Stimulated activated CD8-positive, alpha-beta memory T cell treated with anti-CD3 and anti-CD28 coated beads, Interleukin-4, amount 100 ng/mL, for 48 hours (primary cell): ENCODE measurements at regions not wholly inside any gene's neighbourhood (a gene's known extent, or its start where the extent isn't known, plus 50 kb on each side); places are given as distances from the start of the nearest gene placed in this dataset.

Source experiments
- DNase-seq: peaks from one replicate; pipeline ENCODE4 v3.0.0-alpha.2; 2020

- no peak for DNase-seq
These were observed 57.1 kb upstream of the SAMSN1 start for GRCh38 chr21:14603202-14603601.

DNA sequence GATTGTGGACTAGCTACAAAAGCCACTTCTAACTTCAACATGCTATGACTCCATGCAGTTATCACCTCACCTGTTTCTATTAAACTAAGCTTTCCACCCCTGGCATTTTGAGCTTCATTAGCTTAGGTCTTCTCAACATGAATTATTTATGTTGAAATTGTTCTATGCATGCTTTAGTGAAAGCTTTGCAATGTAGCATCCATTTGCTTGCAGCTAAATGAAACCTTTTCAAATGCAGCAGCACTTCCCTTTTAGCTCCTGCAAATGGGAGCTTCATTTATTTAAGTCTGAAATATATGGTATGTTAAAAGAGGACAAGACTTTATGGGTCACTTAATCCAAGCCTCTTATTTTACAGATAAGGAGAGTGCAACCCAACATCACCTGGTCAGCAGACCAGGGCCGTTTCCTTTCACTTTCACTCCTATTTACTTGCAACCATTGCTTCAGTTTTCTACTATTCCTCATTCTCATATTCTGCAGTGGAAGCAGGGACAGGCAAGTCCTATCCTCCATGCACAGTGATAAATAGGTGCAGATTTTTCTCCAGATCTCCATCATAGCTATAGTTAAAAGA, 56.4 kb upstream of the SAMSN1 start:
- DNase-seq, result no peak

DNA sequence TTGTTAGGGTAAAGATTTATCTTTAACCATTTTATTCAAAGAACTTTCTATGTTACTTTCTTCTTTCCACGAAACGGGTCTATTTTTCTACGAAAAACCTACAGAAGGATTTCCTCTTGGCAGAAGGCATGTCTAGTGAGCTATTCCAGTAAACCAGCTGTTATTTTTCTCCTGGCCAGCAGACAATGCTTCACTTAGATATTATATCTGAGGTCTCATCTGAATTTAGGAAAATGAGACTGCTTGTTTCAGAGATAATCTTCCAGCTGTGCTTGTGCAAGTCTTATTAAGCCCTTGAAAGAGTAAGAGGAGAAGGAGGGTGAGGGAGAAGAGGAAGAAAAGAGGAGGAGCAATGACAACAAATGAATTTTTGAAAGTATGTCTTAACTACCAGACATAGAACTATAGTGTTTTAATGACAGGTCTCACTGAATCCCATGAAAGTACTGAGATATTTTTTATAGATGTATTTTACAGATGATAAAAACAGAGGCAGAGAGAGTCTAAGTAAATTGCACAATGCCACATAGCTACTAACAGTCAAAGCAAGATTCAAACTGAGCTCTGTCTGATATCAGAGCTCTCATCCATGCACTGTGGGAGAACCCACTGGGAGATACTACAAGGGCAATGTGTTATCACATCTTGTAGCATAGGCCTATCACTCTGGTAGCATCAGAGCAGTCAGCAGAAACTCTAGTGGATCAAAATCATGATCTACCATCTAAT, 54.6 kb upstream of the SAMSN1 start:
- no peak for DNase-seq

DNA sequence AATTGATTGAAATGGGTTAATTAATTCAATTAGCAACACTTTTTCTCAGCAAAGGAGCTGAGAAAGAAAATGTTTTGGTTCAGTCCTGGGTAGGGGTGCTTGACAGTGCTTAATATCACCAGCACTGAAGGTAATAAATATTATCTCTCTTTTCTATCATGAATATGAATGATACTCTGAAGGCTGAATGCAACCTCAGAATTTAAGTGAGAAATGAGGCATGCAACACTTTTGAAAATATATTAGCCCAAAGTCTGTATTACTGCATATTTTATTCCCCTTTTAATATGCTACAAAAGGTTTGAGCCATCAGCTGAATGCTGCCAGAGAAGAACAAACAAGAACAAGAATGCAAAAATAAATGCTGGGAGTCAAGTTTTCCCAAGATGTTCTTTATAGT, 52.0 kb upstream of the SAMSN1 start:
- DNase-seq, result no peak
